NB4 (cell line): ENCODE measurements at regions not wholly inside any gene's neighbourhood (a gene's known extent, or its start where the extent isn't known, plus 50 kb on each side); places are given as distances from the start of the nearest gene placed in this dataset.

Source experiments
- CTCF ChIP-seq: IDR thresholded peaks from one replicate; pipeline ENCODE4 v1.5.1; 2012; ENCODE audit warnings: low read depth, low read length
- MAX ChIP-seq: IDR thresholded peaks from 2 replicates; pipeline ENCODE4 v1.6.1; 2011; ENCODE audit warnings: low read depth, low read length
- POLR2A ChIP-seq: IDR thresholded peaks from 2 replicates; pipeline ENCODE4 v1.6.1; 2011; ENCODE audit warnings: mild to moderate bottlenecking; ENCODE audit not compliant: insufficient read length; ENCODE audit errors: extremely low read depth

DNA sequence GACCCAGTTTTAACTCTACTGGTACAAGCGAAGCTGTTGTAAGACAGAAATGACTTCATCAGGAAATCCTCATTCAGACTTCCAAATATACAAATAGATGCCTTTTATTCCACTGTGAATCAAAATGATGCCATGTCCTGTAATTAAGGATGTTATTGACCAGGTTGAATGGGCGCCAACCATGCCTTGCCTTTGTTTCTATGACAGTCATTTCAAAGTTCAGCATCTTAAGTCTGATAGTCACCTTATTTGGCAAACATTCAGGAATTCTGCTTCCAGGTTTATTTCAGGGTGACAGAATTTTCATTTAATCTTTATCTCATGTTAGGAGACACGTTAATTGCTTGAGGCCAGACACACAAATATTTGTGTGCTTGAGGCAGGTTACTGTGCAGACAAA lies 592.8 kb upstream of the JAG1 start:
- TF ChIP-seq CTCF (no peak), MAX (no peak), POLR2A (no peak)
